ENCODE measurements at regions not wholly inside any gene's neighbourhood (a gene's known extent, or its start where the extent isn't known, plus 50 kb on each side); places are given as distances from the start of the nearest gene placed in this dataset.

- no peak for DNase-seq
Observed at GRCh38 chr17:13078591-13079385, 61.0 kb upstream of the ELAC2 start.

DNA sequence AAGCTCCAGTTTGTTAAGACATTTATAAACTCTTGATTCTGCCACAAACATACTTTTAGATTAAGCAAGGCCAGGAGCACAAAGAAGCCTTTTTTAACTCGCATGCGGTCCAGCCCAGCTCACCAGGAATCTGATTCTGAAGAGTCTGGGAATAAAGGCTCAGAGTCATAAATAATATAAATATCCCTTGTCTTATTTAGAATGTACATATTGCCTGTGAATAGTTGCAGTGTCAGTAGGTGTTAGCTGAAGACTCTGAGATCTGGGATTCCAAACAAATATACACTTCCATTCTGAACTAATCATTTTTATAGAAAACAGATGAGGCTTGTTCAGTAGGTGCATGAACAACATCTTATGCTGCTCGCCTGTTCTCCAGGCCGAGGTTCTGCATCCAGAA, 59.1 kb upstream of the ELAC2 start:
- DNase-seq, result no peak

- no peak for DNase-seq
Observed at GRCh38 chr17:13074026-13074425, 56.2 kb upstream of the ELAC2 start.

GRCh38 chr17:13073018-13073417, 55.2 kb upstream of the ELAC2 start:
- DNase-seq, result no peak

GRCh38 chr17:13070732-13071131, 52.9 kb upstream of the ELAC2 start:
- no peak for DNase-seq

DNA sequence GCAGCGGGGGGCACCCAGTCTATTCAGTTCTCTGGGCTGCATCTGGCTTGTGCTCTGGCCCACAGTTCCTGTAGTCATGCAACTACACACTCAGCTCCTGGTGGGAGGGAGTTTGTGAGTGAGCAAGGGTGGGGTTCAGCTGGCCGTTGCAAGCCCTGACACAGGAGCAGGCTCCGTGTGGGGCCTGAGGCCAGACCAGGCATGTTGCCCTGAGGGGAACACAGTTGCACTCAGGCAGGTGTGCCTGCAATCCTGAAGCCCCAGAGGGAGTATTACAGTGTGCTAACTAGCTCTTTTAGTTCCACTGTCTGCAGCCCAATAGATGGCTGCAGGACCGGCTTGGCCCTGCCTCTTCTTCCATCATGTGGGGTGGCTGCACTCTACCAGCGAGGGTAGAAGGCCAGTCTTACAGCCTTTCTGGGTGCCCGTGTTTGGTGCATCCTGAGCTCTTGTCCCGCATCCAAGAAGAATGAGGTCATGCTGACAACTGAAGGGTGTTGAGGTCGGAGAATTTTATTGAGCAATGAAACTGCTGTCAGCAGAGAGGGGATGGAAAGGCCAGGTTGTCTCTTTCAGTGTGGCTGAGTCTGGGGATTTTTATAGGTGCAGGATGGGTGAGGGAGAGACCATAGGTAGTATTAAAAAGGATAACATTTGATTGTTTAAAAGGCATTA, 49.9 kb upstream of the ELAC2 start:
- DNase-seq, result no peak

All from NCI-H748 treated with DMSO at 0.1 percent for 48 hours (cell line).